ENCODE measurements at regions not wholly inside any gene's neighbourhood (a gene's known extent, or its start where the extent isn't known, plus 50 kb on each side); places are given as distances from the start of the nearest gene placed in this dataset.

- Histone ChIP-seq H3K27me3 (ENCODE audit: insufficient read depth, low read length) (no peaks in the 10 kb centered on the region), H3K4me1 (ENCODE audit: insufficient read depth, low read length) (peaks cover 29% of the 10 kb centered on the region), H4K20me1 (ENCODE audit: insufficient read depth, low read length) (no peaks in the 10 kb centered on the region), H3K79me2 (ENCODE audit: insufficient read depth, low read length) (no peaks in the 10 kb centered on the region), H2AFZ (ENCODE audit: low read length) (no peak overlapping the region), H3K4me3 (ENCODE audit: insufficient read depth, low read length) (no peak overlapping the region), H3K36me3 (ENCODE audit: insufficient read depth, low read length) (no peaks in the 10 kb centered on the region), H3K4me2 (ENCODE audit: insufficient read depth, low read length) (peak overlapping the region; percentile 16), H3K27ac (ENCODE audit: low read depth, low read length) (peak overlapping the region; percentile 36), H3K9me3 (ENCODE audit: low read depth, low read length) (no peaks in the 10 kb centered on the region)
- TF ChIP-seq CTCF (IDR thresholded peaks at IDR 0.05; ENCODE audit: extremely low read depth, low read depth, low read length) = no peak
- DNase-seq (ENCODE audit: insufficient read length, low spot score, missing footprints) = no peak
These were observed 159.2 kb downstream of the ARRDC3 start for GRCh38 chr5:91223886-91224285.

- no peak overlapping the region for H3K4me3 ChIP-seq (ENCODE audit: insufficient read depth, low read length)
- no peaks in the 10 kb centered on the region for H3K27me3 ChIP-seq (ENCODE audit: insufficient read depth, low read length)
- peaks cover 34% of the 10 kb centered on the region for H3K4me1 ChIP-seq (ENCODE audit: insufficient read depth, low read length)
These were observed 160.6 kb downstream of the ARRDC3 start for GRCh38 chr5:91222482-91222881.

GRCh38 chr5:91221917-91222316, 161.2 kb downstream of the ARRDC3 start:
- Histone ChIP-seq H3K4me2 (ENCODE audit: insufficient read depth, low read length) (no peak overlapping the region), H3K4me1 (ENCODE audit: insufficient read depth, low read length) (peaks cover 34% of the 10 kb centered on the region), H3K27ac (ENCODE audit: low read depth, low read length) (no peak overlapping the region), H2AFZ (ENCODE audit: low read length) (no peak overlapping the region), H3K79me2 (ENCODE audit: insufficient read depth, low read length) (no peaks in the 10 kb centered on the region), H3K27me3 (ENCODE audit: insufficient read depth, low read length) (no peaks in the 10 kb centered on the region), H3K36me3 (ENCODE audit: insufficient read depth, low read length) (no peaks in the 10 kb centered on the region), H4K20me1 (ENCODE audit: insufficient read depth, low read length) (no peaks in the 10 kb centered on the region), H3K4me3 (ENCODE audit: insufficient read depth, low read length) (no peak overlapping the region), H3K9me3 (ENCODE audit: low read depth, low read length) (no peaks in the 10 kb centered on the region)
- no peak for DNase-seq (ENCODE audit: insufficient read length, low spot score, missing footprints)
- no peak for TF ChIP-seq CTCF (IDR thresholded peaks at IDR 0.05; ENCODE audit: extremely low read depth, low read depth, low read length)

More at GRCh38 chr5:91222482-91222881, 160.6 kb downstream of the ARRDC3 start:
- Histone ChIP-seq H3K9me3 (ENCODE audit: low read depth, low read length) (no peaks in the 10 kb centered on the region), H2AFZ (ENCODE audit: low read length) (no peak overlapping the region), H4K20me1 (ENCODE audit: insufficient read depth, low read length) (no peaks in the 10 kb centered on the region), H3K79me2 (ENCODE audit: insufficient read depth, low read length) (no peaks in the 10 kb centered on the region), H3K27ac (ENCODE audit: low read depth, low read length) (no peak overlapping the region), H3K4me2 (ENCODE audit: insufficient read depth, low read length) (no peak overlapping the region), H3K36me3 (ENCODE audit: insufficient read depth, low read length) (no peaks in the 10 kb centered on the region)
- TF ChIP-seq CTCF (IDR thresholded peaks at IDR 0.05; ENCODE audit: extremely low read depth, low read depth, low read length) = no peak
- no peak for DNase-seq (ENCODE audit: insufficient read length, low spot score, missing footprints)

GRCh38 chr5:91219803-91220371, 163.2 kb downstream of the ARRDC3 start:
- H3K4me2 ChIP-seq (ENCODE audit: insufficient read depth, low read length) = peak overlapping the region; percentile 47
- no peaks in the 10 kb centered on the region for H3K27me3 ChIP-seq (ENCODE audit: insufficient read depth, low read length)
- no peaks in the 10 kb centered on the region for H4K20me1 ChIP-seq (ENCODE audit: insufficient read depth, low read length)
- peak; percentile 66 for TF ChIP-seq CTCF (IDR thresholded peaks at IDR 0.05; ENCODE audit: extremely low read depth, low read depth, low read length)
- H3K27ac ChIP-seq (ENCODE audit: low read depth, low read length) = peak overlapping the region; percentile 86
- peak; percentile 68 for DNase-seq (ENCODE audit: insufficient read length, low spot score, missing footprints)
- H3K36me3 ChIP-seq (ENCODE audit: insufficient read depth, low read length) = no peaks in the 10 kb centered on the region
- H3K4me3 ChIP-seq (ENCODE audit: insufficient read depth, low read length) = peak overlapping the region; percentile 20
- H3K4me1 ChIP-seq (ENCODE audit: insufficient read depth, low read length) = peaks cover 33% of the 10 kb centered on the region
- H3K79me2 ChIP-seq (ENCODE audit: insufficient read depth, low read length) = no peaks in the 10 kb centered on the region
- H3K9me3 ChIP-seq (ENCODE audit: low read depth, low read length) = no peaks in the 10 kb centered on the region
- peak overlapping the region; percentile 45 for H2AFZ ChIP-seq (ENCODE audit: low read length)
